H1 (cell line): ENCODE measurements at regions not wholly inside any gene's neighbourhood (a gene's known extent, or its start where the extent isn't known, plus 50 kb on each side); places are given as distances from the start of the nearest gene placed in this dataset. TPM values are rescaled to one million over a fixed set of nuclear protein-coding genes. Genes with fewer than 3 reads are reported as not detected.

ENCODE experiments used
- small RNA-seq: library from polyadenylated mRNA; stranded (forward); fragments of <200 nt; extraction: miRNeasy Mini kit (QIAGEN cat#:217004); gene quantifications from one replicate; pipeline ENCODE3, GENCODE V24; 2013; ENCODE audit not compliant: insufficient read depth

Small RNA genes in the stretch of these regions (small RNA-seq; reads per million reads assigned to genes)
- gene AL356321.1 (not detected), gene RF00402 (not detected)
